ENCODE measurements at regions not wholly inside any gene's neighbourhood (a gene's known extent, or its start where the extent isn't known, plus 50 kb on each side); places are given as distances from the start of the nearest gene placed in this dataset.

- Histone ChIP-seq H3K9ac (ENCODE audit: insufficient read depth, low read length, poor library complexity, severe bottlenecking) (no peak overlapping the region), H3K9me3 (replicated peaks in 1 of 2; ENCODE audit: control insufficient read depth in 1 of 2, insufficient read depth in 1 of 2, low read length in 2 of 2) (no peaks in the 10 kb centered on the region), H3K36me3 (replicated peaks in 1 of 2; ENCODE audit: control insufficient read depth in 1 of 2, insufficient read depth in 2 of 2, low read length in 2 of 2) (no peaks in the 10 kb centered on the region), H3K27me3 (ENCODE audit: control insufficient read depth in 2 of 2, insufficient read depth in 2 of 2, low read length in 2 of 2) (no peaks in the 10 kb centered on the region), H3K4me2 (replicated peaks; ENCODE audit: extremely low read depth, low read length, poor library complexity, severe bottlenecking) (no peak overlapping the region), H3K4me3 (replicated peaks in 1 of 3; ENCODE audit: low read depth in 2 of 3, low read length in 3 of 3) (no peak overlapping the region), H2AFZ (ENCODE audit: insufficient read depth, low read depth, low read length, poor library complexity, severe bottlenecking) (peak overlapping the region; percentile 43), H4K20me1 (ENCODE audit: insufficient read depth, low read length) (no peaks in the 10 kb centered on the region), H3K27ac (ENCODE audit: low read depth in 1 of 2, low read length in 2 of 2) (no peak overlapping the region), H3K4me1 (ENCODE audit: control insufficient read depth in 1 of 2, insufficient read depth in 2 of 2, low read length in 2 of 2) (peaks cover 3 to 7% of the 10 kb centered on the region in 2 donors), H3K79me2 (ENCODE audit: insufficient read depth, low read length) (no peaks in the 10 kb centered on the region)
- Mint-ChIP-seq H3K9me3 (no peaks in the 10 kb centered on the region), H3K36me3 (no peaks in the 10 kb centered on the region), H3K27ac (peak overlapping the region in 1 of 7 donors; percentile 8), H3K27me3 (ENCODE audit: low read depth in 3 of 3) (peaks cover 0 to 2% (median 0%) of the 10 kb centered on the region in 3 donors), H3K4me3 (no peak overlapping the region), H3K4me1 (peaks cover 7% of the 10 kb centered on the region)
- TF ChIP-seq, protein P1, sequence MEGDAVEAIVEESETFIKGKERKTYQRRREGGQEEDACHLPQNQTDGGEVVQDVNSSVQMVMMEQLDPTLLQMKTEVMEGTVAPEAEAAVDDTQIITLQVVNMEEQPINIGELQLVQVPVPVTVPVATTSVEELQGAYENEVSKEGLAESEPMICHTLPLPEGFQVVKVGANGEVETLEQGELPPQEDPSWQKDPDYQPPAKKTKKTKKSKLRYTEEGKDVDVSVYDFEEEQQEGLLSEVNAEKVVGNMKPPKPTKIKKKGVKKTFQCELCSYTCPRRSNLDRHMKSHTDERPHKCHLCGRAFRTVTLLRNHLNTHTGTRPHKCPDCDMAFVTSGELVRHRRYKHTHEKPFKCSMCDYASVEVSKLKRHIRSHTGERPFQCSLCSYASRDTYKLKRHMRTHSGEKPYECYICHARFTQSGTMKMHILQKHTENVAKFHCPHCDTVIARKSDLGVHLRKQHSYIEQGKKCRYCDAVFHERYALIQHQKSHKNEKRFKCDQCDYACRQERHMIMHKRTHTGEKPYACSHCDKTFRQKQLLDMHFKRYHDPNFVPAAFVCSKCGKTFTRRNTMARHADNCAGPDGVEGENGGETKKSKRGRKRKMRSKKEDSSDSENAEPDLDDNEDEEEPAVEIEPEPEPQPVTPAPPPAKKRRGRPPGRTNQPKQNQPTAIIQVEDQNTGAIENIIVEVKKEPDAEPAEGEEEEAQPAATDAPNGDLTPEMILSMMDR (IDR thresholded peaks at IDR 0.05): no peak
- WGBS (ENCODE audit: insufficient coverage): 97% methylated on average over 7 of the region's 11 CpGs
- no peak for DNase-seq
- intact Hi-C loops (cut with micrococcal nuclease): no loop called here
Observed at GRCh38 chr18:70461323-70462077, 172.7 kb downstream of the SOCS6 start.

GRCh38 chr18:70459731-70460130 lies 170.9 kb downstream of the SOCS6 start:
- H3K9me3 Mint-ChIP-seq: no peaks in the 10 kb centered on the region
- Histone ChIP-seq H3K4me2 (replicated peaks; ENCODE audit: extremely low read depth, low read length, poor library complexity, severe bottlenecking) (no peak overlapping the region), H3K79me2 (ENCODE audit: insufficient read depth, low read length) (no peaks in the 10 kb centered on the region), H3K27ac (ENCODE audit: low read depth in 1 of 2, low read length in 2 of 2) (no peak overlapping the region), H3K9me3 (replicated peaks in 1 of 2; ENCODE audit: control insufficient read depth in 1 of 2, insufficient read depth in 1 of 2, low read length in 2 of 2) (no peaks in the 10 kb centered on the region), H4K20me1 (ENCODE audit: insufficient read depth, low read length) (no peaks in the 10 kb centered on the region), H3K9ac (ENCODE audit: insufficient read depth, low read length, poor library complexity, severe bottlenecking) (no peak overlapping the region), H2AFZ (ENCODE audit: insufficient read depth, low read depth, low read length, poor library complexity, severe bottlenecking) (no peak overlapping the region), H3K4me3 (replicated peaks in 1 of 3; ENCODE audit: low read depth in 2 of 3, low read length in 3 of 3) (no peak overlapping the region), H3K36me3 (replicated peaks in 1 of 2; ENCODE audit: control insufficient read depth in 1 of 2, insufficient read depth in 2 of 2, low read length in 2 of 2) (no peaks in the 10 kb centered on the region), H3K27me3 (ENCODE audit: control insufficient read depth in 2 of 2, insufficient read depth in 2 of 2, low read length in 2 of 2) (no peaks in the 10 kb centered on the region), H3K4me1 (ENCODE audit: control insufficient read depth in 1 of 2, insufficient read depth in 2 of 2, low read length in 2 of 2) (peaks cover 3 to 4% of the 10 kb centered on the region in 2 donors)
- no peak overlapping the region for H3K4me3 Mint-ChIP-seq
- TF ChIP-seq, protein P1 (IDR thresholded peaks at IDR 0.05): no peak
- H3K27ac Mint-ChIP-seq: no peak overlapping the region
- DNase-seq: no peak
- 87% methylated on average over 2 of the region's 5 CpGs for WGBS (ENCODE audit: insufficient coverage)
- H3K4me1 Mint-ChIP-seq: peaks cover 5% of the 10 kb centered on the region
- H3K36me3 Mint-ChIP-seq: no peaks in the 10 kb centered on the region
- intact Hi-C loops (cut with micrococcal nuclease): no loop called here
- H3K27me3 Mint-ChIP-seq (ENCODE audit: low read depth in 3 of 3): peaks cover 0 to 2% (median 0%) of the 10 kb centered on the region in 3 donors

Data from CD14-positive monocyte (primary cell).